Esophagus muscularis mucosa (tissue), 3 donors: ENCODE measurements at regions not wholly inside any gene's neighbourhood (a gene's known extent, or its start where the extent isn't known, plus 50 kb on each side); places are given as distances from the start of the nearest gene placed in this dataset.

ENCODE experiments used
- CTCF ChIP-seq, 3 experiments: fragments of 200-600 bp in 2 of 3; fragments of 450-650 bp in 1 of 3; sonication (generic) in 2 of 3; IDR thresholded peaks; one replicate each; pipeline ENCODE4 v1.5.1; 2017 to 2019; ENCODE audit warnings: antibody characterized with exemption in 3 of 3, mild to moderate bottlenecking in 2 of 3, moderate library complexity in 1 of 3
- EP300 ChIP-seq: sonication (generic); formaldehyde crosslinking; IDR thresholded peaks from one replicate; pipeline ENCODE4 v1.6.1; 2017; ENCODE audit warnings: antibody characterized with exemption

DNA sequence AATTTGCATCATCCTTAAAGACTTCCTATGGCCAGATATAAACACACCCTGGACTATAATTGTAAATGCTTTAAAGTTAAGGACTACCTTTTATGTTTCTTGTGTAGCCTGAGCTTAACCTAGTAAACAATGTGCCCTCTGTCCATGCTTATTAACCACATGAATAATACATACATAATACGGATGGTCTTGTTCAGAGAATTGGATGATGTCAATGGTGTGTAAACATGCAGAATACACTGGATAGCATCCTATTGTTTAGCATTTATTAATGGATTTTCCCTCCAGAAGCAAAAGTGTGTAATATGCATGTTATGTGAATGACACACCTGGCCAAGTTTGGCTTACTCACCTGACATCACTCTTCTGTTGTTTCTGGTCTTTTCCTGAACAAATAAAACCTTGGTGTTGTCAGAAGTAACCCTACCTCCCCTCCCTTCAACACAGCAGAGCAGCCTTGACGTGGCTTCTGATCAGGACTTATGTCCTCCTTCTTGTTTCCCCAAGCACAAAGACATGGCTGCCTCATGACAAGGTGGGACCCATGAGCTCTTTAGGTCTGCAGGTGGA, 517.9 kb downstream of the MTRR start:
- TF ChIP-seq CTCF (IDR thresholded peaks at IDR 0.05) (no peak), EP300 (no peak)
